ENCODE measurements at regions not wholly inside any gene's neighbourhood (a gene's known extent, or its start where the extent isn't known, plus 50 kb on each side); places are given as distances from the start of the nearest gene placed in this dataset.
A peak's percentile ranks its signal among the peaks of the same experiment; 100 is the strongest.

DNA sequence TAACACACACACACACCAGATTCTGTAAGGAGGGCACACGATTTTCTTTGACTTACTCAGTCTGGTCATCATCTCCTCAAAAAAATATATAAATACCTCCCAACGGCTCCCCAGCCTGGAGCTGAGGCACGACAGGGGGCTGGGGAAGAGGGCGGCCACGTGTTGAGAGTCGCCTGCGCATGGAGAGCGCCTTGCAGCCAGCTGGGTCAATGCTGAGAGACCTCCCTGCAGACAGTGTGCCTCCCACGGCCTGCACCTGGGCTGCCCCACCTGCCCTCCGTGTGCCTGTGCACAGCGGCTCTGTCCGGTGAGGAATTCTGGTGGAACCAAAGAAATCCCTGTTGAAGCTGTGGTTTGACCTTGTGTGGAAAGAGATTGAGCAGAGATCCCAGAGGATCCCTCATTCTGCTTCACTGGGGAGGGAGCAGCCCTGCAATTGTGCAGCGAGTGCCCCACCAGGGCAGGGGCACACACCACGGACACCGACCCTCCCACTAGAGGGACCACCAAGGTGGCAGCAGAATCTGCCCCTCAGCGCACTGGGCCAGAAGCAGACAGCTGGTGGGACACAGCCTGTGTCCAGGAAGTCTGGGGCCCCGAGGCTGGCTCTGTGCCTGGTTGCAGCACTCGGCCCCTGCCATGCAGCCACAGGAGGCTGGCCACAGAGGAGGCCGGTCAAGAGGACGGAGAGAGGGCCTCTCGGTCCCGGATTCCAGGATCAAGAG lies 150.5 kb upstream of the PPP2R2D start:
- DNase-seq (ENCODE audit: low read depth, low spot score) = no peak

GRCh38 chr10:131750973-131751826 lies 149.6 kb upstream of the PPP2R2D start:
- DNase-seq (ENCODE audit: low read depth, low spot score) = peak; percentile 62

GRCh38 chr10:131751827-131752775 lies 148.7 kb upstream of the PPP2R2D start:
- DNase-seq (ENCODE audit: low read depth, low spot score) = peak; percentile 75

- DNase-seq (ENCODE audit: low read depth, low spot score) = no peak
Observed at GRCh38 chr10:131753336-131753735, 147.5 kb upstream of the PPP2R2D start.

- no peak for DNase-seq (ENCODE audit: low read depth, low spot score)
Observed at GRCh38 chr10:131755200-131755599, 145.6 kb upstream of the PPP2R2D start.

- no peak for DNase-seq (ENCODE audit: low read depth, low spot score)
Observed at GRCh38 chr10:131757285-131758058, 143.3 kb upstream of the PPP2R2D start.

GRCh38 chr10:131758062-131758938 lies 142.5 kb upstream of the PPP2R2D start:
- no peak for DNase-seq (ENCODE audit: low read depth, low spot score)

DNA sequence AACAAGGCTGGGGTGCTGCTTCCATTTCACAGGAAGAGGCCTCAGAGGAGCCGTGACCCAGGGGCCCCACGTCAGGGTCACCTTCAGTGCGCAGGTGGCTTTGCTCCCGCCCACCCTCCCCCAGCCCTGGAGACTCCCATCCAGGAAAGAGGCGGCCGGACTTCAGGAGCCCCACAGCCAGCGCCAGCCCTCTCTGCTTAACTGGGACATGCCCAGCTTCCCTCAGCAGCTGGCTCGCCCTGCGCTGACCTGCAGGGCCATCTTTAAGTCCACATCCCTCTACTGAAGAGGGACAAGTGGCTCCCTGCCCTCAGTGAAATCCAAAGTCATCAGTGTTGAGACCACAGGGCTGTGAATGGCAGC lies 141.9 kb upstream of the PPP2R2D start:
- DNase-seq (ENCODE audit: low read depth, low spot score) = no peak

GRCh38 chr10:131759347-131759746 lies 141.5 kb upstream of the PPP2R2D start:
- DNase-seq (ENCODE audit: low read depth, low spot score) = no peak

GRCh38 chr10:131760416-131761166 lies 140.2 kb upstream of the PPP2R2D start:
- DNase-seq (ENCODE audit: low read depth, low spot score) = peak; percentile 85

- DNase-seq (ENCODE audit: low read depth, low spot score) = peak; percentile 46
Observed at GRCh38 chr10:131762789-131763696, 137.8 kb upstream of the PPP2R2D start.

DNA sequence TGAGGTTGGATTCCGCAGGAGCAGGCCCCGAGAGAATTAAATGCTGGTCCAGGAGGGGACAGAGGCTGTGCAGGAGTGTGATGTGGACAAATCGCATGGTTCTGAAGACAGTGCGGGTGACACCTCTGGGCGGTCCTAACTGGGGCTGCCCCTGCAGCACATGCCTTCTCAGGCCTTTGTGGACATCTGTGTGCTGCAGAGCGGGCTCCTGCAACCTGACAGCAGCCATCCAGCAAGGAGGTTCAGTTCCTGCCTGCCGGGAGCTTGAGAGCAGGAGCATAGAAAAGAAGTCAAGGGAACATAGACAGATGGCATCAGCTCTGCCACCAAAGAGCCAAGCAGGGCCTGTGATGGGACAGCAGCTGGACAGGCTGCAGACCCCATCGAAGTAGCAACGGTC lies 135.9 kb upstream of the PPP2R2D start:
- DNase-seq (ENCODE audit: low read depth, low spot score) = no peak

DNA sequence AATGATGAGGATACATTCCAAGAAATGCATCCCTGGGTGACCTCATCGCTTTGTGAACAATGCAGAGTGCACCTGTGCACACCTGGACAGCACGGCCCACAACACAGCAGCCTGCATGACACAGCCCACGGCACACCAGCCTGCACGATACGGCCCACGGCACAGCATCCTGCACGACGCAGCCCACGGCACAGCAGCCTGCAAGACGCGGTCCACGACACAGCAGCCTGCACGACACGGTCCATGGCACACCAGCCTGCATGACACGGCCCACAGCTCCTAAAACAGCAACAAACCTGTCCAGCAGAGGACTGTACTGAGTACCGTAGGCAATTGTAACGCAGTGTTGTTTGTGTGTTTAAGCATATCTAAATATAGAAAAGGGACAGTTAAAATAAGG lies 134.7 kb upstream of the PPP2R2D start:
- no peak for DNase-seq (ENCODE audit: low read depth, low spot score)

DNA sequence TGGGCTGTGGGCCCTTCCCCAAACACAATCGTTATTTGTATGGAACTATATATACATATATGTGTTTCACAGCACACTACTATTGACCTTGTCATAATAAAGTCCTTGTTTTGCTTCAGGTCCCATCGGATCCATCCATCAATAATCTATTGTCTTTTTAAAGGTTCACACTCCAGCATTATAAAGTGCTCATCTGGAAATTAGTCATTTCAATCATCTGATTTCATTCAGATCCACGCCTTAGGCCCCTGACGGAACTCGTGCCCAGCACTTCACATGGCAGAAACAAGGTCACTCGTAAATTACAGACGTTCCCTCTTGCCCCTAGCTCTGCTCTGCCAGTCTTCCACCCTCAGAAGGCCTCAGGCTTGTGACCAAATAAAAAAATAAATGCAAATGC lies 133.1 kb upstream of the PPP2R2D start:
- DNase-seq (ENCODE audit: low read depth, low spot score) = no peak

- no peak for DNase-seq (ENCODE audit: low read depth, low spot score)
Observed at GRCh38 chr10:131769571-131770410, 131.0 kb upstream of the PPP2R2D start.

DNA sequence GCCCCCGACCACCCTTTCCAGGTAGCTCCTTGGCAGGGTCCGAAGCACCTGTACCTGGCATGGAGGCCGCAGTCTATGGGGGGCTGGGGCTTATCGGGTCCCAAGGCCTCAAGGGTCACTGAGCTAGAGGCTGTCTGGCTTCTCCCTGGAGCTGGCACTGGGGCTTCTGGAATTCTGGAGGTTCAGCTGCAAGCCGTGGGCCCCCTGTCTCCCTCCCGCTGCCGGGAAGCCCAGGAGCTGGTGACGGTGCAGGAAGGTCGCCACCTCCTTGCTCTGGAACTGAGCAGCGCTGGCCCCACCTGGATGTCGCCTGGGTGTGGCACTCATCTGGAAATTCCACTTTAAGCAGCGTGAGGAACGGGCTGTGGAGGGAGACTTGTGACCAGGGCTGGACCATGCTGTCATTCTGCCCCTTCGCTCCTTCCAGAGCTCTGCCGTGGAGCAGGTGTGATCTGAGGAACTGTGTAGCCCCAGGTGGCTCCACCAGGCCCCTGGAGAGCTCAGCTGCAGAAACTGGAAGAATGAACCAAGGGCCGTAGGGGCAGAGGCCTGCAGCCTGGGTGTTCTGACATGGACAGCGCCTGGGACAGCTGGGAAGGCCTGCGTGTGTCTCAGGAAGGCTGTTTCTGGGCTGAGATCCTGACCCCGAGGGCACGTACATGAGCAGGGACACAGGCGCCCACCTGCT lies 129.7 kb upstream of the PPP2R2D start:
- no peak for DNase-seq (ENCODE audit: low read depth, low spot score)
